ENCODE measurements at regions not wholly inside any gene's neighbourhood (a gene's known extent, or its start where the extent isn't known, plus 50 kb on each side); places are given as distances from the start of the nearest gene placed in this dataset.

DNA sequence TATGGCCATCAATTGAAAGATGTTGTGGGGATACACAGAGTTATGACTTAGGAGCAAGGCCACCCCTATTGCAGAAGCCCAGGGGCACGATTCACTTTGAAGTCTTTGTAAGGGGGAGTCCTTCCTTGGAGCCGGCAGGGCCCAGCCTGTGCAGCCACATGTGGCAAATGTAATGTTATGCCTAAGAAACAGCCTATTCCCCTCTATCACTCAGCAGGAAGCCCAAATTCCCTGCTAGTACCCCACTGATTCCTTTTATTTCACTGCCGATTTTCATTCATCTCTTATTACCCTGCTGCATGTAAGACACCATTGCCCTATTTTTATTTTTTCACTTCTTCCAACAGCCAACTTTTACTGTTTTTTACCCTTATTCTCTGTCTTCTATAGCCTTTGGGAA lies 233.2 kb downstream of the PMP22 start:
- TF ChIP-seq, protein P1, sequence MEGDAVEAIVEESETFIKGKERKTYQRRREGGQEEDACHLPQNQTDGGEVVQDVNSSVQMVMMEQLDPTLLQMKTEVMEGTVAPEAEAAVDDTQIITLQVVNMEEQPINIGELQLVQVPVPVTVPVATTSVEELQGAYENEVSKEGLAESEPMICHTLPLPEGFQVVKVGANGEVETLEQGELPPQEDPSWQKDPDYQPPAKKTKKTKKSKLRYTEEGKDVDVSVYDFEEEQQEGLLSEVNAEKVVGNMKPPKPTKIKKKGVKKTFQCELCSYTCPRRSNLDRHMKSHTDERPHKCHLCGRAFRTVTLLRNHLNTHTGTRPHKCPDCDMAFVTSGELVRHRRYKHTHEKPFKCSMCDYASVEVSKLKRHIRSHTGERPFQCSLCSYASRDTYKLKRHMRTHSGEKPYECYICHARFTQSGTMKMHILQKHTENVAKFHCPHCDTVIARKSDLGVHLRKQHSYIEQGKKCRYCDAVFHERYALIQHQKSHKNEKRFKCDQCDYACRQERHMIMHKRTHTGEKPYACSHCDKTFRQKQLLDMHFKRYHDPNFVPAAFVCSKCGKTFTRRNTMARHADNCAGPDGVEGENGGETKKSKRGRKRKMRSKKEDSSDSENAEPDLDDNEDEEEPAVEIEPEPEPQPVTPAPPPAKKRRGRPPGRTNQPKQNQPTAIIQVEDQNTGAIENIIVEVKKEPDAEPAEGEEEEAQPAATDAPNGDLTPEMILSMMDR (IDR thresholded peaks at IDR 0.05; ENCODE audit: extremely low read depth, missing control alignments): no peak
- DNase-seq (ENCODE audit: low spot score): no peak

DNA sequence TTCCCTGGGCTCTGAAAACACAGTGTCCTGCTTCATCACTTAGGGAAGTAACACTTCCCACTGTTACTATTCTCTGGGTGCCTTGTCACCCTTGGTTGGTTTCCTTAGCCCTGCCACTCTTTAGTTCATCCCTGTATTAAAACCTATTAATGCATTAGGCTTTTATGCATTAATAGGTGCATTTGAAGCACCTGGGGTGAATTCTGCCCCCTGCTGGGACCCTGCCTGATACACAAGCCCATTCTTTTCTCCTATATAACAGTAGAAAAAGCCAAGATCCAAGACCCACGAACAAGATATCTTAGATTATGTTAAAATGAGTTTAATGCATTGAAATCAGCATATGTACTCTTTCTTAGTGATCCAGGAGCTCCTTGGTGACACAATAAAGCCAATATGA lies 235.7 kb downstream of the PMP22 start:
- TF ChIP-seq, protein P1 (IDR thresholded peaks at IDR 0.05; ENCODE audit: extremely low read depth, missing control alignments): no peak
- DNase-seq (ENCODE audit: low spot score): no peak

DNA sequence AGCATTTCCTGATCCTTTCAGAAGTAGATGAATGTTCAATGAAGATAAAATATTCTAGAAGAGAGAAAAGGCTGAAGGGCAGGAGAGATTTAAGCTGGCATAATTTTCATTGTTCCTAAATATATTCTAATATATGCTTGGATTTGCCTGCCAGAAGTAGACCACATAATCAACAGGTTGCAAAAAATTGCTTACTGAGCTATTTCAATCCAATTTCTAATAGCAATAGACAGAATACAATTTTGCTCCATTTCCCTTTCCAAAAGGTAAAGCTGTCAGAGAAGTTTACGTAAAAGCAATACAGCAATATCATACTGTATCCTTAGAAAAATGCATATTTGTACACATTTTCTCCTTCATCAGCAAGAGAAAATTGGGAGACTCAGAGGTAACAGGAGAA lies 237.3 kb downstream of the PMP22 start:
- TF ChIP-seq, protein P1 (IDR thresholded peaks at IDR 0.05; ENCODE audit: extremely low read depth, missing control alignments): no peak
- no peak for DNase-seq (ENCODE audit: low spot score)

DNA sequence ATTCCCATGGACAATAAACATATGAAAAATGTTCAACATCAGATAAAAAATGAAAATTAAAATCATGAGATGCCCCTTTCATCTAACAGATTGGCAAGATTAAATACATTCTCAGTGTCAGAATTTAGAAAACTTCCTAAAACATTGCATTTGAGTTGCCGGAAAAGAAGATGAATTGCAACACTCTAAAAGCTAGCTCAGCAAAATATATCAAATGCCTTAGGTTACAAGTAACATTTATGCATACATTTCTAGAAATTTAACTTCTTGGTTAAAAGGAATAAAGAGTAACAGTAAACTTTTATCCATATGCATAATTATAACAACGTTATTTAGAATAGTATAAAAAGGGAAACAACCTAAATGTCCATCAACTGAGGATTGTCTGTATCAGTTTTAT lies 239.0 kb downstream of the PMP22 start:
- TF ChIP-seq, protein P1 (IDR thresholded peaks at IDR 0.05; ENCODE audit: extremely low read depth, missing control alignments): no peak
- no peak for DNase-seq (ENCODE audit: low spot score)

DNA sequence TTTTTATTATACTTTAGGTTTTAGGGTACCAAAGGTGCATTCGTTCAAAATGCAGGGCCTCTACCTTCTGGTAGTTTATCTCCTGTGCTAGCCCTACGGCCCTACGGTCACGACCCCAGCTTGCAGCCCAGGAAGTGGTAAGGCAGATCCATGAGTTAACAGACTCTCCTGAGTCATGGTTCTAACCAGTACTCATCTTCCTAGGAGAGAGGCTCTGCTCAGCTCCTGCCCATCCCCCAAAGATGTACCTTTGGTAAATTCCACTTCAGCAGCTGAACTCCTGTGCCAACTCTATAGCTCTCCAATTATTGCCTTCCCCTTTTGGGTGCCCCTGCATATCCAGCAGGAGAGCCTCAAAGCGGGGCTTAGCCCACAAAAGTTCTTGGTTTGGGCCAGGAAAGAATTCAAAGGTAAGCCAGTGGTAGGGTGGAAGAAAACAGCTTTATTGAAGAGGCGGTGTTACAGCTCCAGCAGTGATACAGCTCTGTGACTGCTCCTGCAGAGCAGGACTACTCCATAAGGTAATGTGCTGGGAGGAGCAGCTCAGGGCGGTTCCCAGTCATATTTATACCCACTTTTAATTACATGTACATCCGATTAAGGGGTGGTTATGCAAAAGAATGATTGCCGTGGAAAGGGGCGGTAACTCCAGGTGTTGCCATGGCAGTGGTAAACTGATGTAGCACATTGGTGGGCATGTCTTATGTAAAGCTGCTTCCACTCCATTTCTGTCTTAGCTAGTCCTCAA lies 241.4 kb downstream of the PMP22 start:
- TF ChIP-seq, protein P1 (IDR thresholded peaks at IDR 0.05; ENCODE audit: extremely low read depth, missing control alignments): no peak
- no peak for DNase-seq (ENCODE audit: low spot score)

DNA sequence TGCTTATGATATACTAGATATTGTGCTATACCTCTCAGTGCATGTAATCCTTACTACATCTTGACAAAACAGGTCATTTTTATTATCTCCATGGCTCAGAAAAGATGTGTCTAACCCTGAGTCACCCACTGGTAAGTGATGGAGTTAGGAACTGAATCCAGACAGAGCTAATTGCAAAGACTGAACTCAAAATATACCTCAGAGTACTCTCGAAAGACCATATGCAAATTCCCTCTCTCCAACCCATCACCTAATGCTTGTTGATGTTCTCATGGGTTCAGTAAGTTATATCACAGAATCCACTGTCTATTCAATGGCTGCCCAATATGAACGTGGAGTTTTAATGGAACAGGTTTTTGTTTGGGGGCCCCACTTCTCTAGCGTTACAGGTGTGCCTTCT lies 246.0 kb downstream of the PMP22 start:
- TF ChIP-seq, protein P1 (IDR thresholded peaks at IDR 0.05; ENCODE audit: extremely low read depth, missing control alignments): no peak
- no peak for DNase-seq (ENCODE audit: low spot score)

DNA sequence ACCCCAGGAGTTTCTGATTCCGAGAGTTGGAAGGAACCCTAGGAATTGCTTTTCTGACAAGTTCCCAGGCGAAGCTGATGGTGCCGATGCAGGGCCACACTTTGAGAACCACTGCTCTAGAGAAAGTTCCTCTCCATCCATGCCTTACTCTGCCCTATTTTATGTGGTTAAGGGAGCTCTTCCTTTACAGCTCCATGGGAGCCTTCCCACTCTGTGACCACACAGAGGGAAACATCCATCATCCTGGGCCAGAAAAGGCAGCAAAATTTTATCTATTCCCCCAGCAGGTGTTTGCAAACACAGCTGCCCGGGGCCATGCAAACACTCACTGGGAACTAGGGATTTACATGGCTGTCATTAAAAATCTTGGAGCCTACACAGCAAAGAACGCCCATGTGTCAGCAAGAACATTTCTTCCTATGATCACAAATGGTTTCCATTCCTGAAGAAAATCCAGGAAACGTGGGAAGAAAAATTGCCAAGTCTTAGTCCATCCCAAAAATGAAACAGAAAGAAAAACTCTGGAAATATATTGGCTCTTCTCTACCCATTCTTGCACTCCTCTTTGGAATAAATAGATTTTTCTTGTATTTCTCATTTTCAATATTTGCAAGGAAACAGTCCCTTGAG lies 252.7 kb downstream of the PMP22 start:
- TF ChIP-seq, protein P1 (IDR thresholded peaks at IDR 0.05; ENCODE audit: extremely low read depth, missing control alignments): no peak
- no peak for DNase-seq (ENCODE audit: low spot score)
